ENCODE measurements at regions not wholly inside any gene's neighbourhood (a gene's known extent, or its start where the extent isn't known, plus 50 kb on each side); places are given as distances from the start of the nearest gene placed in this dataset.

- ChIA-PET CTCF (no interaction called here), POLR2A (no interaction called here)
- Mint-ChIP-seq H3K9me3 (ENCODE audit: insufficient read depth) (peaks cover 4% of the 10 kb centered on the region), H3K4me3 (no peak overlapping the region), H3K27ac (no peak overlapping the region), H3K27me3 (no peaks in the 10 kb centered on the region), H3K4me1 (peaks cover 7% of the 10 kb centered on the region)
- no peaks in the 10 kb centered on the region for H4K20me1 ChIP-seq (ENCODE audit: control insufficient read depth, insufficient read depth, low read length, poor library complexity, severe bottlenecking)
- ATAC-seq (ENCODE audit: low read depth) = no peak
- H3K27ac ChIP-seq (ENCODE audit: low read length in 2 of 2) = no peak overlapping the region
- no peaks in the 10 kb centered on the region for H3K27me3 ChIP-seq (replicated peaks in 1 of 4; ENCODE audit: control extremely low read depth in 1 of 4, control insufficient read depth in 3 of 4, insufficient read depth in 4 of 4, low read length in 3 of 4)
- no peak overlapping the region for H3K4me3 ChIP-seq (ENCODE audit: control extremely low read depth in 1 of 5, extremely low read depth in 1 of 5, insufficient read depth in 1 of 5, low read depth in 2 of 5, low read length in 4 of 5)
- intact Hi-C loops (cut with micrococcal nuclease) = no loop called here
- no peak overlapping the region for H2AFZ ChIP-seq (ENCODE audit: insufficient read depth, low read depth, low read length, poor library complexity, severe bottlenecking)
- H3K9ac ChIP-seq (ENCODE audit: low read length) = no peak overlapping the region
- H3K4me2 ChIP-seq (replicated peaks; ENCODE audit: low read depth, low read length, poor library complexity, severe bottlenecking) = no peak overlapping the region
- TF ChIP-seq, protein P1, sequence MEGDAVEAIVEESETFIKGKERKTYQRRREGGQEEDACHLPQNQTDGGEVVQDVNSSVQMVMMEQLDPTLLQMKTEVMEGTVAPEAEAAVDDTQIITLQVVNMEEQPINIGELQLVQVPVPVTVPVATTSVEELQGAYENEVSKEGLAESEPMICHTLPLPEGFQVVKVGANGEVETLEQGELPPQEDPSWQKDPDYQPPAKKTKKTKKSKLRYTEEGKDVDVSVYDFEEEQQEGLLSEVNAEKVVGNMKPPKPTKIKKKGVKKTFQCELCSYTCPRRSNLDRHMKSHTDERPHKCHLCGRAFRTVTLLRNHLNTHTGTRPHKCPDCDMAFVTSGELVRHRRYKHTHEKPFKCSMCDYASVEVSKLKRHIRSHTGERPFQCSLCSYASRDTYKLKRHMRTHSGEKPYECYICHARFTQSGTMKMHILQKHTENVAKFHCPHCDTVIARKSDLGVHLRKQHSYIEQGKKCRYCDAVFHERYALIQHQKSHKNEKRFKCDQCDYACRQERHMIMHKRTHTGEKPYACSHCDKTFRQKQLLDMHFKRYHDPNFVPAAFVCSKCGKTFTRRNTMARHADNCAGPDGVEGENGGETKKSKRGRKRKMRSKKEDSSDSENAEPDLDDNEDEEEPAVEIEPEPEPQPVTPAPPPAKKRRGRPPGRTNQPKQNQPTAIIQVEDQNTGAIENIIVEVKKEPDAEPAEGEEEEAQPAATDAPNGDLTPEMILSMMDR (IDR thresholded peaks at IDR 0.05) = no peak
- TF ChIP-seq EZH2 (IDR thresholded peaks at IDR 0.05; ENCODE audit: borderline replicate concordance, insufficient read depth, low read depth, low read length, poor library complexity, severe bottlenecking) = no peak
- no peak for DNase-seq
- peaks cover 7 to 9% of the 10 kb centered on the region in 2 donors for H3K4me1 ChIP-seq (ENCODE audit: control insufficient read depth in 2 of 2, insufficient read depth in 2 of 2, low read length in 2 of 2)
- no peaks in the 10 kb centered on the region for H3K79me2 ChIP-seq (ENCODE audit: control insufficient read depth, insufficient read depth, low read length)
- H3K36me3 ChIP-seq (replicated peaks in 1 of 2; ENCODE audit: control extremely low read depth in 1 of 2, control insufficient read depth in 1 of 2, extremely low read depth in 1 of 2, insufficient read depth in 2 of 2, low read length in 1 of 2) = no peaks in the 10 kb centered on the region
- no CpG with 5 or more reads among the region's 3 CpGs for WGBS (ENCODE audit: insufficient coverage)
- H3K9me3 ChIP-seq (ENCODE audit: control extremely low read depth in 1 of 3, control insufficient read depth in 2 of 3, insufficient read depth in 1 of 3, low read length in 2 of 3) = peaks cover 0 to 4% (median 0%) of the 10 kb centered on the region in 3 donors
Measured at GRCh38 chr5:68352166-68352565, 136.6 kb downstream of the PIK3R1 start.

DNA sequence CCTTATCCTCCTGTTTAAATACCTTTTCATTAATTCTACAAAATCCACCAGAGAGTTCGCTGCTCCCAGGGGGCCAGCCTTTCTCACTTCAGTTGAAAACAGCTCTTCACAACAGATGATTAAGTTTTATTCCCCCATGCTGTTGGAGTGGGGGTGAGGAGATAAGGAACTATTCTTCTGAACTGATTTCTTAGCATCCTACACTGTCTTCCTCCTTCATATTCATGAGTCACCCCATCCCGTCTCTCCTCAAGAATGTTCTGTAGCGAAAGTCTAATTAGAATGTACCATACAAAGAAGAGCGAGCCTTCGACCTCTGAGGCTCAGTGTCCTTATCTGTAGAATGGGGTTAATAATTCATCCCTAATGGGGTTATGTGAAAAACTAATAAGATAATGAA, 138.0 kb downstream of the PIK3R1 start:
- no peak overlapping the region for H3K9ac ChIP-seq (ENCODE audit: low read length)
- H4K20me1 ChIP-seq (ENCODE audit: control insufficient read depth, insufficient read depth, low read length, poor library complexity, severe bottlenecking) = no peaks in the 10 kb centered on the region
- intact Hi-C loops (cut with micrococcal nuclease) = no loop called here
- H3K27me3 ChIP-seq (replicated peaks in 1 of 4; ENCODE audit: control extremely low read depth in 1 of 4, control insufficient read depth in 3 of 4, insufficient read depth in 4 of 4, low read length in 3 of 4) = no peaks in the 10 kb centered on the region
- H3K27ac ChIP-seq (ENCODE audit: low read length in 2 of 2) = no peak overlapping the region
- H3K4me3 ChIP-seq (ENCODE audit: control extremely low read depth in 1 of 5, extremely low read depth in 1 of 5, insufficient read depth in 1 of 5, low read depth in 2 of 5, low read length in 4 of 5) = no peak overlapping the region
- H3K9me3 ChIP-seq (ENCODE audit: control extremely low read depth in 1 of 3, control insufficient read depth in 2 of 3, insufficient read depth in 1 of 3, low read length in 2 of 3) = peaks cover 0 to 2% (median 0%) of the 10 kb centered on the region in 3 donors
- no peak overlapping the region for H3K4me3 Mint-ChIP-seq
- DNase-seq (no peak), ATAC-seq (ENCODE audit: low read depth) (no peak)
- H3K27me3 Mint-ChIP-seq = no peaks in the 10 kb centered on the region
- H3K27ac Mint-ChIP-seq = no peak overlapping the region
- H3K9me3 Mint-ChIP-seq (ENCODE audit: insufficient read depth) = no peaks in the 10 kb centered on the region
- no peaks in the 10 kb centered on the region for H3K79me2 ChIP-seq (ENCODE audit: control insufficient read depth, insufficient read depth, low read length)
- H3K4me2 ChIP-seq (replicated peaks; ENCODE audit: low read depth, low read length, poor library complexity, severe bottlenecking) = no peak overlapping the region
- H2AFZ ChIP-seq (ENCODE audit: insufficient read depth, low read depth, low read length, poor library complexity, severe bottlenecking) = no peak overlapping the region
- H3K4me1 ChIP-seq (ENCODE audit: control insufficient read depth in 2 of 2, insufficient read depth in 2 of 2, low read length in 2 of 2) = no peaks in the 10 kb centered on the region
- ChIA-PET CTCF (no interaction called here), POLR2A (no interaction called here)
- no peaks in the 10 kb centered on the region for H3K36me3 ChIP-seq (replicated peaks in 1 of 2; ENCODE audit: control extremely low read depth in 1 of 2, control insufficient read depth in 1 of 2, extremely low read depth in 1 of 2, insufficient read depth in 2 of 2, low read length in 1 of 2)
- no CpG with 5 or more reads among the region's 5 CpGs for WGBS (ENCODE audit: insufficient coverage)
- TF ChIP-seq, protein P1 (IDR thresholded peaks at IDR 0.05) = no peak
- TF ChIP-seq EZH2 (IDR thresholded peaks at IDR 0.05; ENCODE audit: borderline replicate concordance, insufficient read depth, low read depth, low read length, poor library complexity, severe bottlenecking) = no peak
- no peaks in the 10 kb centered on the region for H3K4me1 Mint-ChIP-seq
